ENCODE measurements at regions not wholly inside any gene's neighbourhood (a gene's known extent, or its start where the extent isn't known, plus 50 kb on each side); places are given as distances from the start of the nearest gene placed in this dataset.

- Histone ChIP-seq H3K27ac (no peak overlapping the region), H3K9me3 (peaks cover 0 to 14% (median 0%) of the 10 kb centered on the region in 3 donors), H3K4me1 (no peaks in the 10 kb centered on the region), H3K4me3 (no peak overlapping the region), H3K27me3 (no peaks in the 10 kb centered on the region), H3K36me3 (no peaks in the 10 kb centered on the region)
- 55 to 60% methylated on average over 3 to 5 of the region's 6 CpGs for WGBS, 2 donors (ENCODE audit: low coverage in 1 of 2)
- no peak for ATAC-seq
- no peak for TF ChIP-seq CTCF (IDR thresholded peaks at IDR 0.05)
- TF ChIP-seq EP300 (IDR thresholded peaks at IDR 0.05) = no peak
- no peak for TF ChIP-seq POLR2A (IDR thresholded peaks at IDR 0.05)
- no peak for TF ChIP-seq POLR2AphosphoS5 (IDR thresholded peaks at IDR 0.05)
Observed at GRCh38 chr2:133711201-133711600, 142.9 kb upstream of the NCKAP5 start.

DNA sequence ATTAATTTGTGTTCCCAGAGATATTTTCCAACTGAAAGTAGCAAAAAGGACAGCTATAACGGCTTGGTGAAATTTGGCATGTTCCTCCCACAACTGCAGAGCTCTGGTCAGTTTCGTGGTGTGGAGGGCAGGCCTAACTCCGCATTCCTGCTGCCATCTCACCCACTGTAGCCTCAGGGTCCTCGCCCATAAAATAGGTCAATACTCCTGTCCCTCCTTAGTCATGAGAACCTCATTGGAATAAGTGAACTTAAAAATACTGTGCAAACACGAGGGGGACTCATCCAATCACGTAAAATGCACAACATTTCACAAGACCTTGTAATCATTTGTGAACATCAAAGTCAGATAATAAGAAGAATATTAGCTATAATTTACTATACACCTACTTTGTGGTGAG lies 143.5 kb upstream of the NCKAP5 start:
- H3K36me3 ChIP-seq = no peaks in the 10 kb centered on the region

DNA sequence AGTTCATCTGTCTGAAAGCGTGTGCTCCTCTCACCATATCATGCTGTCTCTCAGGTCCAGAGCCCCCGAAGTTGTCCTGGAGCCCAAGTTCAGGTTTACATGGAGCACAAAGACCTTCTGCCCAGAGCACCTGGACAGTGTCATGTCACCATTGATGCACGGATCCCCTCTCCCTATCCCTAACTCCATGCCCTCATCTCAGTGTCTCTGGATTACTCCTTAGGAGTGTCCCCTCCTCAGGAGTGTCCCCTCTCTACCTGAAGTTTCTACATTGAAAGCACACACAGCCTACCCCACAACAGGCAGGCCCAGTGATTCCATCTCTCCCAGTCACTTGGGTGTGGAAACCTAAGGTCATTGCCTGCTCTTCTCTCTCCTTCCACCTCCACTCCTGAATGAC lies 144.1 kb upstream of the NCKAP5 start:
- Histone ChIP-seq H3K9me3 (peaks cover 0 to 14% (median 0%) of the 10 kb centered on the region in 3 donors), H3K27me3 (no peaks in the 10 kb centered on the region), H3K4me1 (no peaks in the 10 kb centered on the region), H3K36me3 (no peaks in the 10 kb centered on the region), H3K4me3 (no peak overlapping the region), H3K27ac (no peak overlapping the region)
- no peak for ATAC-seq
- 89 to 100% methylated on average over 1 to 3 of the region's 3 CpGs for WGBS, 2 donors (ENCODE audit: low coverage in 1 of 2)
- TF ChIP-seq POLR2A (IDR thresholded peaks at IDR 0.05) (no peak), CTCF (IDR thresholded peaks at IDR 0.05) (no peak), EP300 (IDR thresholded peaks at IDR 0.05) (no peak), POLR2AphosphoS5 (IDR thresholded peaks at IDR 0.05) (no peak)

More for the DNA sequence above, 143.5 kb upstream of the NCKAP5 start:
- ATAC-seq = no peak
- no peaks in the 10 kb centered on the region for H3K27me3 ChIP-seq
- TF ChIP-seq CTCF (IDR thresholded peaks at IDR 0.05) (no peak), EP300 (IDR thresholded peaks at IDR 0.05) (no peak), POLR2AphosphoS5 (IDR thresholded peaks at IDR 0.05) (no peak), POLR2A (IDR thresholded peaks at IDR 0.05) (no peak)
- H3K9me3 ChIP-seq = peaks cover 0 to 14% (median 0%) of the 10 kb centered on the region in 3 donors
- H3K4me1 ChIP-seq = no peaks in the 10 kb centered on the region
- WGBS, 2 donors (ENCODE audit: low coverage in 1 of 2) = 77 to 81% methylated on average over 4 to 6 of the region's 6 CpGs
- no peak overlapping the region for H3K4me3 ChIP-seq
- no peak overlapping the region for H3K27ac ChIP-seq

- H3K36me3 ChIP-seq = no peaks in the 10 kb centered on the region
- H3K27me3 ChIP-seq = no peaks in the 10 kb centered on the region
- no peak overlapping the region for H3K4me3 ChIP-seq
- TF ChIP-seq POLR2A (IDR thresholded peaks at IDR 0.05) (no peak), EP300 (IDR thresholded peaks at IDR 0.05) (no peak), CTCF (IDR thresholded peaks at IDR 0.05) (no peak), POLR2AphosphoS5 (IDR thresholded peaks at IDR 0.05) (no peak)
- H3K9me3 ChIP-seq = peaks cover 0 to 14% (median 0%) of the 10 kb centered on the region in 3 donors
- H3K27ac ChIP-seq = no peak overlapping the region
- WGBS, 2 donors (ENCODE audit: low coverage in 1 of 2) = 100% methylated on average over 1 of the region's 4 CpGs; no CpG with 5 or more reads in 1 of the 2 donors
- no peak for ATAC-seq
- no peaks in the 10 kb centered on the region for H3K4me1 ChIP-seq
Observed at GRCh38 chr2:133713049-133713580, 144.9 kb upstream of the NCKAP5 start.

GRCh38 chr2:133716166-133716565 lies 147.9 kb upstream of the NCKAP5 start:
- TF ChIP-seq POLR2AphosphoS5 (IDR thresholded peaks at IDR 0.05) (no peak), EP300 (IDR thresholded peaks at IDR 0.05) (no peak), POLR2A (IDR thresholded peaks at IDR 0.05) (no peak), CTCF (IDR thresholded peaks at IDR 0.05) (no peak)
- ATAC-seq = no peak
- Histone ChIP-seq H3K36me3 (no peaks in the 10 kb centered on the region), H3K27me3 (no peaks in the 10 kb centered on the region), H3K27ac (no peak overlapping the region), H3K4me1 (peaks cover 0 to 10% (median 0%) of the 10 kb centered on the region in 3 donors), H3K4me3 (no peak overlapping the region), H3K9me3 (no peaks in the 10 kb centered on the region)
- 72% methylated on average over 2 of the region's 3 CpGs; no CpG with 5 or more reads in 1 of the 2 donors for WGBS, 2 donors (ENCODE audit: low coverage in 1 of 2)

All from gastroesophageal sphincter (tissue), 4 donors.